Esophagus (tissue), 2 donors: ENCODE measurements at regions not wholly inside any gene's neighbourhood (a gene's known extent, or its start where the extent isn't known, plus 50 kb on each side); places are given as distances from the start of the nearest gene placed in this dataset.

Experiments
- H3K27ac ChIP-seq, 2 donors: one replicate each; pipeline ENCODE4 v1.5.1; 2013; ENCODE audit warnings: low read depth in 2 of 2, mild to moderate bottlenecking in 2 of 2, inconsistent platforms in 1 of 2, low read length in 1 of 2, moderate library complexity in 1 of 2
- H3K27me3 ChIP-seq, 2 donors: one replicate each; pipeline ENCODE4 v1.6.1; 2013; ENCODE audit warnings: low read length in 2 of 2, control low read depth in 1 of 2, mild to moderate bottlenecking in 1 of 2; ENCODE audit not compliant: insufficient read depth in 2 of 2, control insufficient read depth in 1 of 2
- H3K36me3 ChIP-seq, 2 donors: one replicate each; pipeline ENCODE4 v1.6.1; 2013; ENCODE audit warnings: low read length in 1 of 2; ENCODE audit not compliant: control insufficient read depth in 2 of 2, insufficient read depth in 2 of 2
- H3K4me1 ChIP-seq, 2 donors: one replicate each; pipeline ENCODE4 v1.6.1; 2013; ENCODE audit warnings: low read length in 1 of 2; ENCODE audit not compliant: control insufficient read depth in 2 of 2, insufficient read depth in 2 of 2
- H3K4me3 ChIP-seq, 2 donors: one replicate each; pipeline ENCODE4 v1.5.1; 2013; ENCODE audit warnings: low read length in 2 of 2, mild to moderate bottlenecking in 2 of 2, low read depth in 1 of 2, moderate library complexity in 1 of 2
- H3K9me3 ChIP-seq, 2 donors: one replicate each; pipeline ENCODE4 v1.6.1; 2013; ENCODE audit warnings: mild to moderate bottlenecking in 2 of 2, low read depth in 1 of 2, low read length in 1 of 2, moderate library complexity in 1 of 2; ENCODE audit not compliant: control insufficient read depth in 2 of 2, insufficient read depth in 1 of 2
- WGBS, 2 donors: extraction: QIAGEN DNeasy Blood & Tissue Kit; methylation state at CpG; one replicate each; pipeline ENCODE4 v1.1.7; 2013; 5-methylcytosine and 5-hydroxymethylcytosine counted together
- donor health status: healthy with polysubstance abuse.
- donor health status: Bipolar disorder and iron deficiency.

GRCh38 chr4:18318682-18319388 lies 297.3 kb upstream of the LCORL start:
- Histone ChIP-seq H3K27ac (no peak overlapping the region), H3K36me3 (no peaks in the 10 kb centered on the region), H3K4me1 (no peaks in the 10 kb centered on the region), H3K27me3 (no peaks in the 10 kb centered on the region), H3K9me3 (peaks cover 0 to 2% of the 10 kb centered on the region in 2 donors), H3K4me3 (no peak overlapping the region)
- WGBS, 2 donors = 13 to 16% methylated on average over 22 of the region's 22 CpGs

DNA sequence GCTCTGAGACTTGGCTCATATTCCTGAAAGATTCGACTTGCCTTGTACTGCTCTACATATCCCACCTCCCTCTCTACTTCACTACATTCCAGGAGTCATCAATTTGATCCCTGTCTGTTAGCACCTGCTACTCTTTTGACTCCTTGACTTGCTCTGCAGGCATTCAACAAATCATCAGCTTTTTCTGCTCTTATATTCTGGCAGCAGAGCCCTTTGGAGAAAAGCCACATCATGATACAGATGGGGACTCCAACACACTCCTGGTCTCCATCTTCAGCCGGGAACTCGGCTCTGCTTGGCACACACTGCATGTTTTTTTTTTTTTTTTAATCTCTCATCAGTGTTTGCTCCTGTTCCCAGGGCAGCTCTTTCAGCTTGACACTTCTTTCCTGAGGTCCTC lies 293.2 kb upstream of the LCORL start:
- H3K36me3 ChIP-seq = no peaks in the 10 kb centered on the region
- H3K27ac ChIP-seq = no peak overlapping the region
- peaks cover 0 to 2% of the 10 kb centered on the region in 2 donors for H3K9me3 ChIP-seq
- no peak overlapping the region for H3K4me3 ChIP-seq
- H3K27me3 ChIP-seq = no peaks in the 10 kb centered on the region
- 56 to 74% methylated on average over 3 of the region's 3 CpGs for WGBS, 2 donors
- H3K4me1 ChIP-seq = no peaks in the 10 kb centered on the region

DNA sequence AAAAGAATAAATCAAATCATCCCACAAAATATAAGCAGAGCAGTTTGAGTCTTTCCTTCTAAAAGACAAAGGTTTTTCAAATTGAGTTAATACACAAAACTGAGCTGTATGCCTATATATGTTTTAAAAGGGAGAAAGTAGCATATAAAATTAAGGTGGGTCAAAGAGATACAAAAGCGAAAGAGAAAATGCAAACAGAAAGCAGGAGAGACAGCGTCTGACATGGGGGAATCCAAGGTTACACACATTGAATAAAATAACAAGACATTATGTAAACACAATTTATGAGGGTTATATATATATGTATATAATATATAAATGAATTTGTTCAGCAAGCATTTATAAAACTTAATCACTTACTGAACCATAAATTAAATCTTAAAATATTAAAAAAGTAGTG lies 276.1 kb upstream of the LCORL start:
- 58 to 63% methylated on average over 2 of the region's 2 CpGs for WGBS, 2 donors

GRCh38 chr4:18296411-18296810 lies 274.9 kb upstream of the LCORL start:
- H3K36me3 ChIP-seq = no peaks in the 10 kb centered on the region
- no peak overlapping the region for H3K27ac ChIP-seq
- no peaks in the 10 kb centered on the region for H3K9me3 ChIP-seq
- no peaks in the 10 kb centered on the region for H3K27me3 ChIP-seq
- no peak overlapping the region for H3K4me3 ChIP-seq
- WGBS, 2 donors = 50 to 59% methylated on average over 2 of the region's 2 CpGs
- no peaks in the 10 kb centered on the region for H3K4me1 ChIP-seq

More for the DNA sequence above, 276.1 kb upstream of the LCORL start:
- no peak overlapping the region for H3K4me3 ChIP-seq
- no peaks in the 10 kb centered on the region for H3K4me1 ChIP-seq
- H3K27me3 ChIP-seq = no peaks in the 10 kb centered on the region
- no peaks in the 10 kb centered on the region for H3K9me3 ChIP-seq
- H3K27ac ChIP-seq = no peak overlapping the region
- no peaks in the 10 kb centered on the region for H3K36me3 ChIP-seq

- Histone ChIP-seq H3K27me3 (no peaks in the 10 kb centered on the region), H3K4me1 (no peaks in the 10 kb centered on the region), H3K4me3 (no peak overlapping the region), H3K9me3 (no peaks in the 10 kb centered on the region), H3K27ac (no peak overlapping the region), H3K36me3 (no peaks in the 10 kb centered on the region)
- 41 to 55% methylated on average over 2 of the region's 2 CpGs for WGBS, 2 donors
These were observed 273.3 kb upstream of the LCORL start for GRCh38 chr4:18294846-18295245.

- Histone ChIP-seq H3K4me1 (no peaks in the 10 kb centered on the region), H3K9me3 (no peaks in the 10 kb centered on the region), H3K4me3 (no peak overlapping the region), H3K36me3 (no peaks in the 10 kb centered on the region), H3K27me3 (no peaks in the 10 kb centered on the region), H3K27ac (no peak overlapping the region)
- 80 to 91% methylated on average over 6 of the region's 6 CpGs for WGBS, 2 donors
These were observed 272.5 kb upstream of the LCORL start for GRCh38 chr4:18294021-18294420.

- WGBS, 2 donors = 78 to 80% methylated on average over 6 of the region's 6 CpGs
- Histone ChIP-seq H3K9me3 (no peaks in the 10 kb centered on the region), H3K4me1 (no peaks in the 10 kb centered on the region), H3K36me3 (no peaks in the 10 kb centered on the region), H3K4me3 (no peak overlapping the region), H3K27ac (no peak overlapping the region), H3K27me3 (no peaks in the 10 kb centered on the region)
These were observed 270.9 kb upstream of the LCORL start for GRCh38 chr4:18292411-18292810.

DNA sequence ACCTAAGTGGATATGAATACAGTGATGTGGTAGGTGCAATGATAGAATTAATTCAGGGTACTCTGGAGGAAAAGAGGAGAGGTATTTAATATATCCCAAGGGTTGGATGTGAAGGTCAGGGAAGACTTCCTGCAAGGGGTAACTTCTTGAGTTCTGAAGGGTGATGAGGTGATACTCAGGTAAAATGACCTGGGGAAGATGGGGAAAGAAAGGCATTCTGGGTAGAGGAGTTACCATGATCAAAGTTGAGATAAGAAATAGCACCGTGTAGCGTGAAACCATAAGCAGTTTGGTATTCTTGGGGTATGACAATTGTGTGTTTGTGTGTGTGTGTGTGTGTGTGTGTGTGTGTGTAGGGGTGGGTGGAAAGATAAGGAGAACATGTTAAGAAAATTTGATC lies 270.4 kb upstream of the LCORL start:
- 86 to 95% methylated on average over 2 of the region's 2 CpGs for WGBS, 2 donors
- no peak overlapping the region for H3K4me3 ChIP-seq

DNA sequence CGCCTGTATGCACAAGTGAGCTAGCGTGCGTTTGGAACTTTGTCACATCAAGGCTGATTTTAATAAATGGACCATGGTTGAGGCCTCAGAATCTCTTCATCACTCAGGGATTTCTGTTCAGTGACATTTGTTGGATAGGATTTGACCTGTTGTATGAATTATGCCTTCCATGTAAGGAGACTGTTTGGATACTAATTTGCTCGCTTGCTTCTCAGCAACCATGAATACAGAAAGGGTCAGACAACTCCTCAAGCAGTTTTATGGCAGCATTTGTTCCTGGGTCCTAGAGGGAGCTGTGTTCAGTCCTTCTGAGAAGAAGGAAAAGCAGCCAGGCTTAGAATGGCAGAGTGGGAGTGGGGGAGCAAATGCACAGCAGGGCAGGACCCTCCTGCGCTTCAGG lies 269.7 kb upstream of the LCORL start:
- no peak overlapping the region for H3K27ac ChIP-seq
- no peaks in the 10 kb centered on the region for H3K36me3 ChIP-seq
- H3K4me3 ChIP-seq = no peak overlapping the region
- no peaks in the 10 kb centered on the region for H3K9me3 ChIP-seq
- no peaks in the 10 kb centered on the region for H3K4me1 ChIP-seq
- 38 to 63% methylated on average over 5 of the region's 5 CpGs for WGBS, 2 donors
- H3K27me3 ChIP-seq = no peaks in the 10 kb centered on the region

More for the DNA sequence above, 270.4 kb upstream of the LCORL start:
- no peak overlapping the region for H3K27ac ChIP-seq
- no peaks in the 10 kb centered on the region for H3K4me1 ChIP-seq
- no peaks in the 10 kb centered on the region for H3K36me3 ChIP-seq
- no peaks in the 10 kb centered on the region for H3K27me3 ChIP-seq
- H3K9me3 ChIP-seq = no peaks in the 10 kb centered on the region

DNA sequence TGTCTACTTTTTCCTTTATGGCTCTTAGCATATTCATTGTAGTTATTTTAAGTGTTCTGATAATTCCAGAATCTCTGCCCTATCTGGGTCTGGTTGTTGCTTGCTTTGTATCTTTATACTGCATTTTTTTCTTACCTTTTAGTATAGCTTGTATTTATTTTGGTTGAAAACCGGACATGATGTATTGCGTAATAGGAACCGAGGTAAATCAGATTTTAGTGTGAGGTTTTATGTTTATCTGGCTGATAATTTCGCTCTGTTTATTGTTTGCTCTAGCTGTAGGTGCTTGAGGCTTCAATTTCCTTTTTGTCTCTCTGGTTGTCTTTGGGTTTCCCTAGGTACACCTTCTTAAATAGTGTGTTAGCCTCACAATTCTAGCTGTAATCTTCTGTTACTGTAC lies 263.8 kb upstream of the LCORL start:
- 83 to 87% methylated on average over 4 of the region's 4 CpGs for WGBS, 2 donors
- H3K27me3 ChIP-seq = no peaks in the 10 kb centered on the region
- H3K27ac ChIP-seq = no peak overlapping the region
- H3K4me3 ChIP-seq = no peak overlapping the region
- no peaks in the 10 kb centered on the region for H3K36me3 ChIP-seq
- H3K9me3 ChIP-seq = peaks cover 0 to 2% of the 10 kb centered on the region in 2 donors
- H3K4me1 ChIP-seq = no peaks in the 10 kb centered on the region
